G401.6 (cell line): ENCODE measurements at regions not wholly inside any gene's neighbourhood (a gene's known extent, or its start where the extent isn't known, plus 50 kb on each side); places are given as distances from the start of the nearest gene placed in this dataset.

Experiments used
- FAIRE-seq: peaks from 2 replicates; lab custom pipeline; 2012; peaks lifted over from hg19 to GRCh38; lab: Jason Lieb, UNC

GRCh38 chr2:18824915-18825314 is 235.5 kb upstream of the NT5C1B start:
- no peak for FAIRE-seq

- FAIRE-seq: no peak
Observed at GRCh38 chr2:18824325-18824790, 235.0 kb upstream of the NT5C1B start.

- FAIRE-seq: no peak
Observed at GRCh38 chr2:18821431-18821830, 232.1 kb upstream of the NT5C1B start.

GRCh38 chr2:18820966-18821365 is 231.6 kb upstream of the NT5C1B start:
- FAIRE-seq: no peak

GRCh38 chr2:18819566-18819965 is 230.2 kb upstream of the NT5C1B start:
- no peak for FAIRE-seq

GRCh38 chr2:18814387-18814786 is 225.0 kb upstream of the NT5C1B start:
- no peak for FAIRE-seq

GRCh38 chr2:18804536-18804935 is 215.2 kb upstream of the NT5C1B start:
- FAIRE-seq: no peak

GRCh38 chr2:18803141-18803939 is 214.0 kb upstream of the NT5C1B start:
- no peak for FAIRE-seq

GRCh38 chr2:18800240-18800971 is 211.0 kb upstream of the NT5C1B start:
- FAIRE-seq: no peak

- FAIRE-seq: no peak
Observed at GRCh38 chr2:18799397-18799796, 210.0 kb upstream of the NT5C1B start.

- FAIRE-seq: no peak
Observed at GRCh38 chr2:18797133-18797845, 207.9 kb upstream of the NT5C1B start.

GRCh38 chr2:18795906-18796305 is 206.5 kb upstream of the NT5C1B start:
- FAIRE-seq: no peak

- no peak for FAIRE-seq
Observed at GRCh38 chr2:18792684-18793083, 203.3 kb upstream of the NT5C1B start.

- FAIRE-seq: no peak
Observed at GRCh38 chr2:18792226-18792629, 202.9 kb upstream of the NT5C1B start.

- no peak for FAIRE-seq
Observed at GRCh38 chr2:18791172-18791797, 201.9 kb upstream of the NT5C1B start.

- no peak for FAIRE-seq
Observed at GRCh38 chr2:18790509-18791171, 201.3 kb upstream of the NT5C1B start.

GRCh38 chr2:18788592-18788991 is 199.2 kb upstream of the NT5C1B start:
- no peak for FAIRE-seq

- no peak for FAIRE-seq
Observed at GRCh38 chr2:18787726-18788125, 198.4 kb upstream of the NT5C1B start.

GRCh38 chr2:18784245-18784644 is 194.9 kb upstream of the NT5C1B start:
- FAIRE-seq: no peak

GRCh38 chr2:18781541-18782280 is 192.3 kb upstream of the NT5C1B start:
- FAIRE-seq: no peak

- no peak for FAIRE-seq
Observed at GRCh38 chr2:18777250-18777812, 188.0 kb upstream of the NT5C1B start.
